ENCODE measurements at regions not wholly inside any gene's neighbourhood (a gene's known extent, or its start where the extent isn't known, plus 50 kb on each side); places are given as distances from the start of the nearest gene placed in this dataset.

DNA sequence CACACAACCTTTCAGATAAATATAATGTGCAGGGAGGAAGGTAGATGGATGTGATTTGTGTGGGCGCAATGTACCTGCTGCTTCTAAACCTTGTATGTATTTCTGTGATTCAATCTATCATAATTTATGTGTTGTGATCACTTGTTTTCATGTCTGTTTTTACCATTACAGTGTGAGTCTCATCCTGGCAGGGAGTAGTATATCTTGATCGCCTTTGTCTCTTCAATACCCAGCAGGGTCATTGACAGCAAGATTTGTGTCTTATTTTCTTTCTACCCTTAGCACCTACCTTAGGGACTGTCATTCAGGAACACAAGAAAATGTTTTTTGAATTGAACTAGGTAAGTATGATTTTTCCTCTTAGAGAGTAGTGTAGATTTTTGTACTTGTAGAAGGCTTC is 83.7 kb upstream of the SELENOK start:
- TF ChIP-seq, protein P1, sequence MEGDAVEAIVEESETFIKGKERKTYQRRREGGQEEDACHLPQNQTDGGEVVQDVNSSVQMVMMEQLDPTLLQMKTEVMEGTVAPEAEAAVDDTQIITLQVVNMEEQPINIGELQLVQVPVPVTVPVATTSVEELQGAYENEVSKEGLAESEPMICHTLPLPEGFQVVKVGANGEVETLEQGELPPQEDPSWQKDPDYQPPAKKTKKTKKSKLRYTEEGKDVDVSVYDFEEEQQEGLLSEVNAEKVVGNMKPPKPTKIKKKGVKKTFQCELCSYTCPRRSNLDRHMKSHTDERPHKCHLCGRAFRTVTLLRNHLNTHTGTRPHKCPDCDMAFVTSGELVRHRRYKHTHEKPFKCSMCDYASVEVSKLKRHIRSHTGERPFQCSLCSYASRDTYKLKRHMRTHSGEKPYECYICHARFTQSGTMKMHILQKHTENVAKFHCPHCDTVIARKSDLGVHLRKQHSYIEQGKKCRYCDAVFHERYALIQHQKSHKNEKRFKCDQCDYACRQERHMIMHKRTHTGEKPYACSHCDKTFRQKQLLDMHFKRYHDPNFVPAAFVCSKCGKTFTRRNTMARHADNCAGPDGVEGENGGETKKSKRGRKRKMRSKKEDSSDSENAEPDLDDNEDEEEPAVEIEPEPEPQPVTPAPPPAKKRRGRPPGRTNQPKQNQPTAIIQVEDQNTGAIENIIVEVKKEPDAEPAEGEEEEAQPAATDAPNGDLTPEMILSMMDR (conservative IDR thresholded peaks at IDR 0.05; ENCODE audit: control insufficient read depth, insufficient read depth, low read depth, low read length) = no peak
- DNase-seq (ENCODE audit: low read depth) = no peak
- H3K4me3 ChIP-seq (ENCODE audit: control insufficient read depth, low read depth, low read length) = no peak overlapping the region

DNA sequence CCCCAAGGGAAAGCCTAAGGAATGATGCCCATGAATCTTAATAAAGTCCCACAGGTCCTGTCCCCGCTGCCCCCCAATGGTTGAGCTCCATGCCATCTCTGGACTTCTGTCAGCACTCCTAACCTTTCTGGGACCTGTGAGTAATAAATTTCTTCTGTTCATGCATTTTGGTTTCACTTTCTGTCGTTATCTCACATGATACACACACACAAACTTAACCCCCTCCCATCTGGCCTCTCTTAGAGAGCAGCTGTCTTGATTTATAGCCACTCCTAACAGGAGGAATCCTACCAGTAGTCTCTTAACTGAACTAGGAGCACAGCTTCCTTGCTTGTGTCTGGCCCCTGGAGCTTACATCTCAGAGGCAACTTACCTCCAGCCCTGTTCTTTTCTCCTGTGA is 82.7 kb upstream of the SELENOK start:
- DNase-seq (ENCODE audit: low read depth) = no peak
- TF ChIP-seq, protein P1 (conservative IDR thresholded peaks at IDR 0.05; ENCODE audit: control insufficient read depth, insufficient read depth, low read depth, low read length) = no peak
- no peak overlapping the region for H3K4me3 ChIP-seq (ENCODE audit: control insufficient read depth, low read depth, low read length)

DNA sequence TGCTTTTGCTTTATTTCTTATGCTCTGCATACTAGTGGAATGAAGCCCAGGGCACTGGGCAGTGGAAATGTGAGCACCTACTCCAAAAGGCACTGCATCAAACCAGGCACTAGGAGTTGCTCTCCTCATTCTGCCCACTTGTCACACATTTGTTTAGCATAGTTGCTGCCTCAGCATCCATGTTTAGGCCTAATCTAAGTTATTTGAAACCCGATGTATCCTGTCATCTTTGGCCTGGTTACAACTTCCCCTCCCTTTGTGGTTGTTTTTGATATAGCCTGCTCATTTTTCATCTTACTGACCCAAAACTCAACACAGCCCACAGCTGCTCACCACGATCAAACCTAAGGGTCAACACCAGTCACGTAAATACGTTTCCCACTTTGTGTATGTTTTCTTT is 82.2 kb upstream of the SELENOK start:
- H3K4me3 ChIP-seq (ENCODE audit: control insufficient read depth, low read depth, low read length) = no peak overlapping the region
- TF ChIP-seq, protein P1 (conservative IDR thresholded peaks at IDR 0.05; ENCODE audit: control insufficient read depth, insufficient read depth, low read depth, low read length) = no peak
- DNase-seq (ENCODE audit: low read depth) = no peak

DNA sequence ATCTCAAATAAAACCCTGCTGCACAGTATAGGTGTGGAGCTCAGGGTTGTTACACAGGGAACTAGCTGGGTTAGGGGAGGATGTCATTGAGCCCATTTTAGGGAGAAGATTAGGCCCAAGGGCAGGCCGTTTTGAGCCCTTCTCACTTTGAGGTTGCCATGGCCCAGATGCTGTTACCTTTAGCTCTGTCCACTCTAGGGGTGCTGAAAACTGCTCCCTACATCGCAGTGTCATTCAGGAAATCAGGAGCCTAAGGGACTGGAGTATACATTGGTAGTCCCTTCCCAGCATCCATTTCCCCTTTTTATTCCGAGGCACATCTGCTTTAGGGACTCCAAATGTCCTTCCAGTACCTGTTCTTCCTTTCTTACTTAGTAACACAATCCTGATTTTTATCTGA is 79.0 kb upstream of the SELENOK start:
- H3K4me3 ChIP-seq (ENCODE audit: control insufficient read depth, low read depth, low read length) = no peak overlapping the region
- no peak for DNase-seq (ENCODE audit: low read depth)

DNA sequence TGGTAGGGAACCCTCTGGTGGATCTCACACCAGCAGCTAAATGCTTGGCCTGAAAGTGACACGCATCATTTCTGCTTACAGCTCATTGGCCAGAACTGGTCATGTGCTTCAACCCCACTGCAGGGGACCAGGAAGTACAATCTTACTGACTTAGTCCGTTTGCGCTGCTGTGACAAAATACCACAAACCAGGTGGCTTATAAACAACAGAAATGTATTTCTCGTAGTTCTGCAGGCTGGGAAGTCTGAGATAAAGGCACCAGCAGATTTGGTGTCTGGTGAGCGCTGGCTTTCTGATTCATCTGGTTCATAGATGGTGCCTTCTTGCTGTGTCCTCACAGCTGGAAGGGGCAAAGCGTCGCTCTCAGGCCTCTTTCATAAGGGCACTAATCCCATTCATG is 77.4 kb upstream of the SELENOK start:
- TF ChIP-seq, protein P1 (conservative IDR thresholded peaks at IDR 0.05; ENCODE audit: control insufficient read depth, insufficient read depth, low read depth, low read length) = no peak
- H3K4me3 ChIP-seq (ENCODE audit: control insufficient read depth, low read depth, low read length) = no peak overlapping the region
- no peak for DNase-seq (ENCODE audit: low read depth)

More for the DNA sequence above, 79.0 kb upstream of the SELENOK start:
- TF ChIP-seq, protein P1 (conservative IDR thresholded peaks at IDR 0.05; ENCODE audit: control insufficient read depth, insufficient read depth, low read depth, low read length) = no peak

DNA sequence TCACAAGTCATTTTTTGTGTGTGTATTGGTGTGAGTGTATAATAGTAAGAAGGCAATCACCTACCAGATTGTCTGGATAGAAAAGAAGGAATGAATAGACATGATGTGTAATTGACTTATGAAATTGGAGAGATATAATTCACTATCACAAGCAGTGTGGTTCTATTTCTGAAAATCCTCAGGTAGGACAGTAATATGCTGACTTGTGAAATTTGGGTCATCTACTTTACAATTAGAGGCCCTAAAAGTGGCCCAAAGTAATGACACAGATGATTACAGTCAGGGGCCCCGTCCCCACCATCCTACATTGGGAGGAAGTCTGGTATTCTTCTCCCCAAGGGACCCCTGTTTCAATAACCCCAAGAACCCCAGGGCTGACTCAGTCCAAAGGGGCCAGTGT is 73.6 kb upstream of the SELENOK start:
- H3K4me3 ChIP-seq (ENCODE audit: control insufficient read depth, low read depth, low read length) = no peak overlapping the region
- DNase-seq (ENCODE audit: low read depth) = no peak
- TF ChIP-seq, protein P1 (conservative IDR thresholded peaks at IDR 0.05; ENCODE audit: control insufficient read depth, insufficient read depth, low read depth, low read length) = no peak

DNA sequence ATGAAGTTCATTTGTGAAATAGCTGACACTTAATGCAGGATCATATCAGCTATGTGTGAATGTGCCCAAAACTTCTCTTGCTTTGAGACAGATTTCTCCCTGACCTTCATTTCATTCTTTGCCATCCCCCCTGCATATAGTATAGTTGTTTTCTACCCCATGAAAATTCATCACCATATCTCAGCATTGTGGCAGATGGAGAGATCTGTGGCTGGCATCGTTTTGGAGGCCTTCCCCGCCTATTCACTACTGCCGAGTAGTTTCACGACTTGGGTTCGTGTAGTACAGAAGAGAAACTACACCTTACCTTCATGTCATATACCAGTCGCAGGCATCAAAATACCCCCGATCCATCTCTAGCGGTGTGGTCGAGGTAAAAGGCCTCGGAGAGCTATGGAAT is 66.2 kb upstream of the SELENOK start:
- TF ChIP-seq, protein P1 (conservative IDR thresholded peaks at IDR 0.05; ENCODE audit: control insufficient read depth, insufficient read depth, low read depth, low read length) = no peak
- no peak overlapping the region for H3K4me3 ChIP-seq (ENCODE audit: control insufficient read depth, low read depth, low read length)
- no peak for DNase-seq (ENCODE audit: low read depth)

Data from fibroblast of mammary gland (primary cell).